HG03342 (cell line): ENCODE measurements at regions not wholly inside any gene's neighbourhood (a gene's known extent, or its start where the extent isn't known, plus 50 kb on each side); places are given as distances from the start of the nearest gene placed in this dataset.

Experiments
- ATAC-seq: cut with Tn5 transposase; IDR thresholded peaks from one replicate; pipeline ENCODE4 v1.9.1; 2021; ENCODE audit warnings: mild to moderate bottlenecking, moderate library complexity; ENCODE audit not compliant: unreplicated experiment

GRCh38 chr11:29783506-29783905 lies 233.3 kb downstream of the KCNA4 start:
- ATAC-seq: no peak

GRCh38 chr11:29782447-29782846 lies 234.4 kb downstream of the KCNA4 start:
- ATAC-seq: no peak

- no peak for ATAC-seq
Observed at GRCh38 chr11:29781268-29781667, 235.6 kb downstream of the KCNA4 start.

GRCh38 chr11:29780756-29781155 lies 236.1 kb downstream of the KCNA4 start:
- ATAC-seq: no peak

- no peak for ATAC-seq
Observed at GRCh38 chr11:29773656-29774264, 243.1 kb downstream of the KCNA4 start.

GRCh38 chr11:29756871-29757270 lies 260.0 kb downstream of the KCNA4 start:
- ATAC-seq: no peak

- no peak for ATAC-seq
Observed at GRCh38 chr11:29755474-29755873, 261.4 kb downstream of the KCNA4 start.

- no peak for ATAC-seq
Observed at GRCh38 chr11:29751618-29752017, 265.2 kb downstream of the KCNA4 start.

GRCh38 chr11:29750392-29750791 lies 266.4 kb downstream of the KCNA4 start:
- ATAC-seq: no peak

- ATAC-seq: no peak
Observed at GRCh38 chr11:29734287-29734686, 282.5 kb downstream of the KCNA4 start.

- ATAC-seq: no peak
Observed at GRCh38 chr11:29713831-29714320, 303.0 kb downstream of the KCNA4 start.

- no peak for ATAC-seq
Observed at GRCh38 chr11:29712616-29713015, 304.2 kb downstream of the KCNA4 start.

GRCh38 chr11:29707924-29708323 lies 308.9 kb downstream of the KCNA4 start:
- ATAC-seq: no peak

- ATAC-seq: no peak
Observed at GRCh38 chr11:29685361-29685760, 331.5 kb downstream of the KCNA4 start.

GRCh38 chr11:29682856-29683255 lies 334.0 kb downstream of the KCNA4 start:
- no peak for ATAC-seq

- peak; percentile 91 for ATAC-seq
Observed at GRCh38 chr11:29679996-29680395, 336.8 kb downstream of the KCNA4 start.

- ATAC-seq: no peak
Observed at GRCh38 chr11:29676993-29677392, 339.8 kb downstream of the KCNA4 start.

GRCh38 chr11:29669310-29669709 lies 347.5 kb downstream of the KCNA4 start:
- ATAC-seq: no peak

- ATAC-seq: no peak
Observed at GRCh38 chr11:29657709-29658108, 359.1 kb downstream of the KCNA4 start.

GRCh38 chr11:29656597-29656996 lies 360.2 kb downstream of the KCNA4 start:
- ATAC-seq: no peak

- no peak for ATAC-seq
Observed at GRCh38 chr11:29645373-29645772, 371.5 kb downstream of the KCNA4 start.

GRCh38 chr11:29641201-29641600 lies 375.6 kb downstream of the KCNA4 start:
- ATAC-seq: no peak

- ATAC-seq: no peak
Observed at GRCh38 chr11:29634744-29635143, 382.1 kb downstream of the KCNA4 start.
